ENCODE measurements at regions not wholly inside any gene's neighbourhood (a gene's known extent, or its start where the extent isn't known, plus 50 kb on each side); places are given as distances from the start of the nearest gene placed in this dataset.

DNA sequence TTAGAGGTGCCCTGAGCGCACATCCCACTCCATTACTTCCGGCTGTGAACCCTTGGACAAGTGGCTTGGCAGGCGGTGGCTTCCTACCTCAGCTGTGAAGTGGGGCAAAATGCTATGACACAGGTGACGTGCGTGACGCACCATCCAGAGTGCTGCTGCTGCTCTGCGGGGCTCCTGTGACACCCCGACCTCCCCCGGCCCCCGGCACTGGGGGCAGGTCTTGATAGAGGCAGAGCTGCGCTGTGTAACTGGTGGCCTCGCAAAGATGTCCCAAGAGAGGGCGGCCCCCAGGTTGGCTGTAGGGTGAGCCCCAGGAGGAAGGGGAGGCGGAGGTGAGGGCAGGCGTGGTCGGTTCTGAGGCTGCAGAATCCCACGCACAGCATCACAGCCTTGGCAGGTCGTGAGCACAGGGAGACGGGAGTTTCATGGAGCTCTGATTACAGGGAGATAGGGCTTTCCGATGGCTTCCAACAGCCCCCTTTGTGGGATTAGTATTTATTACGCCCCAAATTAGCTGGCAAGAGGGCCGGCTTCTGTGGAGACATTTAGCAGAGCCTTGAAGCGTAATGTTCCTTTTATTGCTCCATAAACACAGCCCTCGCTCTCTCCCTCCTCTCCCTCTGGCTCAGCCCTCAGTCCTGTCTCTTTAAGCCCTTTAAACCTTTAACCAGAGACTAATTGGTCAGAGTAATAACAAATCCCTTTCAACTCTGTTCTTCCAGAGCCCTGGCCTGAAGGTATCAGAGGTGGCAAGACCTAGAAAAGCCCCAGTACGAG, 328.1 kb downstream of the C16orf95 start:
- no peak for TF ChIP-seq CTCF (IDR thresholded peaks at IDR 0.05; ENCODE audit: insufficient read depth, low read depth, low read length, missing control alignments)
- H3K4me3 ChIP-seq (ENCODE audit: low read length), result no peak overlapping the region
- no peak for DNase-seq (ENCODE audit: low read depth)

DNA sequence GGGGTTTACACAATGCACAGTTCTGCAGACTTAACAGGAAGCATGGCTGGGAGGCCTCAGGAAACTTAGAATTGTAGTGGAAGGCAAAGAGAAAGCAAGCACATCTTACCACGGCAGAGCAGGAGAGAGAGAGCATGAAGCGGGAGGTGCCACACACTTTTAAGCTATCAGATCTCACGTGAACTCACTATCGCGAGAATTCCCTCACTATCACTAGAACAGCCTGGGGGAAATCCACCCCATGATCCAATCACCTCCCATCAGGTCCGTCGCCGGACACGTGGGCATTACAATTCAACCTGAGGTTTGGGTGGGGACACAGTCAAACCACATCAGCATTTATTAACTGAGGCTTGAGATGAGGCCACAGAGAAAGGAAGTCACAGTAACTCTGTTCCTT, 326.7 kb downstream of the C16orf95 start:
- TF ChIP-seq CTCF (IDR thresholded peaks at IDR 0.05; ENCODE audit: insufficient read depth, low read depth, low read length, missing control alignments), result no peak
- H3K4me3 ChIP-seq (ENCODE audit: low read length), result no peak overlapping the region
- no peak for DNase-seq (ENCODE audit: low read depth)

DNA sequence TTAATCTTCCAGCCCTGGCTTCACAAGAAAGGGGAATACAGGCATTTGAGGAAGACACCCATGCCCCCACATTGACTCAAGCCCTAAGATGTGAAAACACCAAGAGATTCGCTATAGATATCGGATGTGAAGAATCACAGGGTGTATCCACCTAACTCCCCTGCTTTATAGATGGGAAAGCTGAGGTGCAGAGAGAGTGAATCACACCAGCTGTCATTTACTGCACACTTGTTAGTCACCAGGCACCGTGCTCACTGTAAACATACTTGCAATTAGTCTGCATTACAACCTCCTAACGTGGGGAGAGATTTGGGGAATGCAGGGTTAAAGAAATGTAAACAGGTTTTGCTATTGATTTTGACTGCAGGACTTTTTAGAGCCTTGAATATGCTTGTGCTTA, 325.5 kb downstream of the C16orf95 start:
- no peak for TF ChIP-seq CTCF (IDR thresholded peaks at IDR 0.05; ENCODE audit: insufficient read depth, low read depth, low read length, missing control alignments)
- peak; percentile 70 for DNase-seq (ENCODE audit: low read depth)
- no peak overlapping the region for H3K4me3 ChIP-seq (ENCODE audit: low read length)

- H3K4me3 ChIP-seq (ENCODE audit: low read length), result no peak overlapping the region
- DNase-seq (ENCODE audit: low read depth), result no peak
- TF ChIP-seq CTCF (IDR thresholded peaks at IDR 0.05; ENCODE audit: insufficient read depth, low read depth, low read length, missing control alignments), result no peak
These were observed 324.6 kb downstream of the C16orf95 start for GRCh38 chr16:86992587-86992986.

DNA sequence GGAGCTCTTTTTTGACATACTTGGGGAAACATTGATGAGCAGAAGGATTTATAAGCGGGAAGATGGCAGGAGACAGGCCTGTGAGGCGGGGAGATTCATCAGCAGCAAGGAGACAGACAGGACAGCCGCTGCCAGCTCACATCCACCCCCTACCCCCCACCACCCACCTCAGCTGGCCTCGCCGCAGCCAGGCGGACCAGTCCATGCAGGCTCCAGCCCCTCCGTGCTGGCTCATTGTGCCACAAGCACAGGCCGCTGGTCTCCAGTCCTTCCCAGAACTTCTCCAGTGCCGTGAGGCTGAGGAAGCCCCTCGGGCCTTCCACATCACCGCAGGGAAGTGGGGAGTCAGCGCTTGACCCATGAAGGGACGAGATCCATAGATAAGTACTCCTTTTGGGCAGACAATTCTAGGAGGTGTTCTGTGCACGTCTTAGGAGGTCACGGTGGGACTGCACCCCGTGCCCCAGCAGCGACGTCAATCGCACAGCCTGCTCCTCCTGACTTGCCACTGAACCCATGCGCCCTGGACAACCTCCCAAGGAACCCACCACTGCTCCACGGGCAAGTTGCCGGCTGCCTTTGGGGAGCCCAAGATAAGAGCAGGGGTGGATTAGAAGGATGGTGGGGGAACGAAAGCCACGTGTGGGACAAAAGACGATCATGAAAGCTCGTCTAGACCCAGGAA, 323.6 kb downstream of the C16orf95 start:
- DNase-seq (ENCODE audit: low read depth), result no peak
- TF ChIP-seq CTCF (IDR thresholded peaks at IDR 0.05; ENCODE audit: insufficient read depth, low read depth, low read length, missing control alignments), result no peak
- H3K4me3 ChIP-seq (ENCODE audit: low read length), result no peak overlapping the region

GRCh38 chr16:86994215-86994614, 323.0 kb downstream of the C16orf95 start:
- DNase-seq (ENCODE audit: low read depth), result no peak
- TF ChIP-seq CTCF (IDR thresholded peaks at IDR 0.05; ENCODE audit: insufficient read depth, low read depth, low read length, missing control alignments), result no peak
- no peak overlapping the region for H3K4me3 ChIP-seq (ENCODE audit: low read length)
